Liver (tissue), 8 donors: ENCODE measurements at regions not wholly inside any gene's neighbourhood (a gene's known extent, or its start where the extent isn't known, plus 50 kb on each side); places are given as distances from the start of the nearest gene placed in this dataset.

Experiments used
- DNase-seq: peaks from one replicate; pipeline ENCODE4 v3.0.0-alpha.2; 2017; ENCODE audit warnings: low spot score
- H3K27ac ChIP-seq, 2 donors: one replicate each; pipeline ENCODE4 v1.7.0; 2013; ENCODE audit warnings: inconsistent platforms in 2 of 2, low read length in 2 of 2, control low read depth in 1 of 2, low read depth in 1 of 2, mild to moderate bottlenecking in 1 of 2
- H3K27me3 ChIP-seq, 4 donors: one replicate each; pipeline versions ENCODE4 v1.6.1 to v1.7.0; 2013; ENCODE audit warnings: low read length in 3 of 4, inconsistent platforms in 1 of 4, mild to moderate bottlenecking in 1 of 4, moderate library complexity in 1 of 4; ENCODE audit not compliant: control insufficient read depth in 4 of 4, insufficient read depth in 4 of 4
- H3K36me3 ChIP-seq, 4 donors: one replicate each; pipeline versions ENCODE4 v1.6.1 to v1.7.0; 2013; ENCODE audit warnings: low read length in 3 of 4, mild to moderate bottlenecking in 3 of 4, low read depth in 1 of 4, moderate library complexity in 1 of 4; ENCODE audit not compliant: control insufficient read depth in 4 of 4, insufficient read depth in 3 of 4
- H3K4me1 ChIP-seq, 4 donors: one replicate each; pipeline versions ENCODE4 v1.6.1 to v1.7.0; 2013; ENCODE audit warnings: low read length in 3 of 4, mild to moderate bottlenecking in 3 of 4, moderate library complexity in 1 of 4; ENCODE audit not compliant: control insufficient read depth in 4 of 4, insufficient read depth in 4 of 4
- H3K4me3 ChIP-seq, 3 donors: one replicate each; pipeline versions ENCODE4 v1.6.1 to v1.7.0; 2013; ENCODE audit warnings: low read length in 3 of 3, control low read depth in 1 of 3, low read depth in 1 of 3, mild to moderate bottlenecking in 1 of 3
- H3K9ac ChIP-seq, 2 donors: one replicate each; pipeline ENCODE4 v1.7.0; 2013; ENCODE audit warnings: low read length in 2 of 2, mild to moderate bottlenecking in 2 of 2, moderate library complexity in 2 of 2, control low read depth in 1 of 2, low read depth in 1 of 2
- H3K9me3 ChIP-seq, 4 donors: one replicate each; pipeline versions ENCODE4 v1.6.1 to v1.7.0; 2013; ENCODE audit warnings: low read length in 3 of 4; ENCODE audit not compliant: control insufficient read depth in 4 of 4
- ATF3 ChIP-seq: IDR thresholded peaks from 2 replicates; pipeline ENCODE4 v1.6.1; 2016; ENCODE audit warnings: antibody characterized with exemption
- CTCF ChIP-seq: fragments of 150-350 bp; IDR thresholded peaks from 2 replicates; pipeline ENCODE4 v1.5.1; 2017; ENCODE audit warnings: improper control_type of control experiment, low read depth, low read length; ENCODE audit not compliant: missing input control
- EGR1 ChIP-seq, 2 donors: IDR thresholded peaks; 2 replicates each; pipeline ENCODE4 v1.6.1; 2016 to 2018; ENCODE audit warnings: antibody characterized with exemption in 2 of 2, low read depth in 2 of 2
- FOXA2 ChIP-seq: IDR thresholded peaks from 2 replicates; pipeline ENCODE4 v1.6.1; 2016; ENCODE audit warnings: antibody characterized with exemption
- GABPA ChIP-seq, 2 donors: IDR thresholded peaks in 1 of 2; conservative IDR thresholded peaks in 1 of 2; 2 replicates each; pipeline ENCODE4 v1.6.1; 2016; ENCODE audit warnings: antibody characterized with exemption in 2 of 2, mild to moderate bottlenecking in 1 of 2, moderate library complexity in 1 of 2
- HNF4A ChIP-seq, 2 donors: conservative IDR thresholded peaks; 2 replicates each; pipeline ENCODE4 v1.6.1; 2016; ENCODE audit warnings: antibody characterized with exemption in 2 of 2, mild to moderate bottlenecking in 2 of 2
- HNF4G ChIP-seq: IDR thresholded peaks from 2 replicates; pipeline ENCODE4 v1.6.1; 2016; ENCODE audit warnings: antibody characterized with exemption
- JUND ChIP-seq, 2 donors: IDR thresholded peaks; 2 replicates each; pipeline ENCODE4 v1.6.1; 2016; ENCODE audit warnings: antibody characterized with exemption in 2 of 2
- NR2F2 ChIP-seq: IDR thresholded peaks from 2 replicates; pipeline ENCODE4 v1.6.1; 2016; ENCODE audit warnings: antibody characterized with exemption
- RAD21 ChIP-seq, 2 donors: IDR thresholded peaks; 2 replicates each; pipeline ENCODE4 v1.6.1; 2016; ENCODE audit warnings: antibody characterized with exemption in 2 of 2, mild to moderate bottlenecking in 2 of 2
- REST ChIP-seq: IDR thresholded peaks from 2 replicates; pipeline ENCODE4 v1.6.1; 2016; ENCODE audit warnings: antibody characterized with exemption, mild to moderate bottlenecking
- SP1 ChIP-seq: IDR thresholded peaks from 2 replicates; pipeline ENCODE4 v1.6.1; 2018; ENCODE audit warnings: antibody characterized with exemption, mild to moderate bottlenecking
- TAF1 ChIP-seq: conservative IDR thresholded peaks from 2 replicates; pipeline ENCODE4 v1.6.1; 2016; ENCODE audit warnings: antibody characterized with exemption, mild to moderate bottlenecking
- YY1 ChIP-seq: IDR thresholded peaks from 2 replicates; pipeline ENCODE4 v1.6.1; 2016; ENCODE audit warnings: antibody characterized with exemption, mild to moderate bottlenecking
- ZBTB33 ChIP-seq: IDR thresholded peaks from 2 replicates; pipeline ENCODE4 v1.6.1; 2016; ENCODE audit warnings: antibody characterized with exemption
- WGBS: extraction: QIAGEN DNeasy Blood & Tissue Kit; methylation state at CpG from one replicate; pipeline ENCODE4 v1.1.7; 2013; 5-methylcytosine and 5-hydroxymethylcytosine counted together
- donor health status: healthy.
- donor health status: healthy.
- donor health status: healthy.
- donor health status: healthy.
- donor health status: healthy.

GRCh38 chr3:28933337-28933736 lies 347.5 kb upstream of the RBMS3 start (continued):
- TF ChIP-seq EGR1 (IDR thresholded peaks at IDR 0.05; ENCODE audit: low read depth in 2 of 2) (no peak), GABPA (IDR thresholded peaks at IDR 0.05 in 1 of 2, conservative IDR thresholded peaks at IDR 0.05 in 1 of 2) (no peak)

- H3K9ac ChIP-seq = no peak overlapping the region
- no peak overlapping the region for H3K27ac ChIP-seq
- H3K4me3 ChIP-seq = no peak overlapping the region
- H3K4me1 ChIP-seq = no peaks in the 10 kb centered on the region
- TF ChIP-seq ATF3 (no peak), ZBTB33 (no peak), YY1 (no peak), HNF4G (no peak), TAF1 (no peak), NR2F2 (no peak), HNF4A (conservative IDR thresholded peaks at IDR 0.05) (no peak), RAD21 (IDR thresholded peaks at IDR 0.05) (no peak), CTCF (no peak), EGR1 (IDR thresholded peaks at IDR 0.05; ENCODE audit: low read depth in 2 of 2) (no peak), SP1 (no peak), FOXA2 (no peak), REST (no peak), JUND (IDR thresholded peaks at IDR 0.05) (no peak)
- DNase-seq = no peak
- 67% methylated on average over 3 of the region's 3 CpGs for WGBS
- H3K9me3 ChIP-seq = no peaks in the 10 kb centered on the region
- H3K36me3 ChIP-seq = no peaks in the 10 kb centered on the region
- H3K27me3 ChIP-seq = no peaks in the 10 kb centered on the region
Measured at GRCh38 chr3:28934126-28934813, 346.6 kb upstream of the RBMS3 start.
